ENCODE measurements at regions not wholly inside any gene's neighbourhood (a gene's known extent, or its start where the extent isn't known, plus 50 kb on each side); places are given as distances from the start of the nearest gene placed in this dataset.

DNA sequence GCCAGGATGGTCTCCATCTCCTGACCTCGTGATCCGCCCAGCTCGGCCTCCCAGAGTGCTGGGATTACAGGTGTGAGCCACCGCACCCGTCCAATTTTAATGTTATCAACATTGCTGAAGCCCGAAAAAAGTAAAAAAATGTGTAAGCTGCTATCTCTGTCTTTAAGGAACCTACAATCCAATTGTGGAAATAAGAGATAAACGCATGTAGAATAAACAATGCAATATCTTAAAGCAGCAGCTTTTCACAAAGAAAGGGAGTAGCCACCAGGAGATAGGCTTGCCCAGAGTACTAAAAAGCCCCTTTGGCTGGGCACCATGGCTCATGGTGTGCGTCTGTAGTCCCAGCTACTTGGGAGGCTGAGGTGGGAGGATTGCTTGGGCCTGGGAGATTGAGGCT, 282.9 kb upstream of the LYZL1 start:
- dilution Hi-C loops (cut with MboI; ENCODE audit: extremely low pct_ligation_motif_present, low sequenced_read_pairs) = no loop called here
- no peak for TF ChIP-seq EZH2 (IDR thresholded peaks at IDR 0.05; ENCODE audit: low read length)
- TF ChIP-seq, protein P1, sequence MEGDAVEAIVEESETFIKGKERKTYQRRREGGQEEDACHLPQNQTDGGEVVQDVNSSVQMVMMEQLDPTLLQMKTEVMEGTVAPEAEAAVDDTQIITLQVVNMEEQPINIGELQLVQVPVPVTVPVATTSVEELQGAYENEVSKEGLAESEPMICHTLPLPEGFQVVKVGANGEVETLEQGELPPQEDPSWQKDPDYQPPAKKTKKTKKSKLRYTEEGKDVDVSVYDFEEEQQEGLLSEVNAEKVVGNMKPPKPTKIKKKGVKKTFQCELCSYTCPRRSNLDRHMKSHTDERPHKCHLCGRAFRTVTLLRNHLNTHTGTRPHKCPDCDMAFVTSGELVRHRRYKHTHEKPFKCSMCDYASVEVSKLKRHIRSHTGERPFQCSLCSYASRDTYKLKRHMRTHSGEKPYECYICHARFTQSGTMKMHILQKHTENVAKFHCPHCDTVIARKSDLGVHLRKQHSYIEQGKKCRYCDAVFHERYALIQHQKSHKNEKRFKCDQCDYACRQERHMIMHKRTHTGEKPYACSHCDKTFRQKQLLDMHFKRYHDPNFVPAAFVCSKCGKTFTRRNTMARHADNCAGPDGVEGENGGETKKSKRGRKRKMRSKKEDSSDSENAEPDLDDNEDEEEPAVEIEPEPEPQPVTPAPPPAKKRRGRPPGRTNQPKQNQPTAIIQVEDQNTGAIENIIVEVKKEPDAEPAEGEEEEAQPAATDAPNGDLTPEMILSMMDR (optimal IDR thresholded peaks at IDR 0.05 in 1 of 3, IDR thresholded peaks at IDR 0.05 in 1 of 3, conservative IDR thresholded peaks at IDR 0.05 in 1 of 3; ENCODE audit: extremely low read depth in 1 of 3, insufficient read depth in 2 of 3, low read length in 3 of 3) = no peak

DNA sequence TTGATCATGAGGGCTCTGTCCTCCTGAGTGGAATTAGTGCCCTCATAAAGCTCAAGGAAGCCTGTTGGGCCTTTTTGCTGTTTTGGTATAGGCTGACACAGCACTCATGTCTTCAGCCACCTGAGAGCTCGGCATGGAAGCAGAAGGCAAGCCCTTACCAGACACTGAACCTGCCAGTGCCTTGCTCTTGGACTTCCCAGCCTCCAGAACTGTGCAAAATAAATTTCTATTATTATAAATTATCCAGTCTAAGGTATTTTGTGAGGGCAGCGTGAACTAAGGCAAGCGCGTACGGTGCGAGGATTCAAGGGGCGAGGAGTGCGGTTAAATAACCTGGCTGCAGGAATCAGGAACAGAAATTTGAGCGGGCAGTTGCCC, 281.5 kb upstream of the LYZL1 start:
- H3K9ac ChIP-seq (ENCODE audit: control insufficient read depth, extremely low read depth, insufficient read depth, low read length) = no peak overlapping the region
- no peak overlapping the region for H3K27ac ChIP-seq (ENCODE audit: control insufficient read depth, insufficient read depth, low read length)
- H3K27me3 ChIP-seq (ENCODE audit: control insufficient read depth, extremely low read depth, insufficient read depth, low read length) = no peaks in the 10 kb centered on the region
- no peaks in the 10 kb centered on the region for H4K20me1 ChIP-seq (ENCODE audit: control insufficient read depth, extremely low read depth, insufficient read depth, low read length)
- no peaks in the 10 kb centered on the region for H3K79me2 ChIP-seq (ENCODE audit: control insufficient read depth, insufficient read depth, low read length)
- no peak for TF ChIP-seq EZH2 (IDR thresholded peaks at IDR 0.05; ENCODE audit: low read length)
- TF ChIP-seq, protein P1 (optimal IDR thresholded peaks at IDR 0.05 in 1 of 3, IDR thresholded peaks at IDR 0.05 in 1 of 3, conservative IDR thresholded peaks at IDR 0.05 in 1 of 3; ENCODE audit: extremely low read depth in 1 of 3, insufficient read depth in 2 of 3, low read length in 3 of 3) = no peak
- dilution Hi-C loops (cut with MboI; ENCODE audit: extremely low pct_ligation_motif_present, low sequenced_read_pairs) = no loop called here
- no peaks in the 10 kb centered on the region for H3K36me3 ChIP-seq (ENCODE audit: control insufficient read depth in 2 of 2, extremely low read depth in 1 of 2, insufficient read depth in 2 of 2, low read length in 2 of 2)
- DNase-seq (ENCODE audit: low read depth, low spot score) = no peak
- no peak overlapping the region for H2AFZ ChIP-seq (ENCODE audit: control insufficient read depth, low read length)
- no peaks in the 10 kb centered on the region for H3K9me1 ChIP-seq (ENCODE audit: control insufficient read depth, extremely low read depth, insufficient read depth, low read length)
- H3K9me3 ChIP-seq (ENCODE audit: control insufficient read depth, low read depth, low read length) = no peaks in the 10 kb centered on the region
- H3K4me2 ChIP-seq (ENCODE audit: control insufficient read depth, extremely low read depth, insufficient read depth, low read depth, low read length) = no peak overlapping the region
- no peak for FAIRE-seq
- no peak overlapping the region for H3K4me3 ChIP-seq (ENCODE audit: control insufficient read depth in 2 of 3, extremely low read depth in 1 of 3, insufficient read depth in 2 of 3, low read depth in 1 of 3, low read length in 3 of 3)
- no peaks in the 10 kb centered on the region for H3K4me1 ChIP-seq (ENCODE audit: control insufficient read depth, extremely low read depth, insufficient read depth, low read length)

More for the DNA sequence above, 282.9 kb upstream of the LYZL1 start:
- no peak for FAIRE-seq
- no peak overlapping the region for H3K4me2 ChIP-seq (ENCODE audit: control insufficient read depth, extremely low read depth, insufficient read depth, low read depth, low read length)
- no peak overlapping the region for H3K9ac ChIP-seq (ENCODE audit: control insufficient read depth, extremely low read depth, insufficient read depth, low read length)
- DNase-seq (ENCODE audit: low read depth, low spot score) = no peak
- no peak overlapping the region for H3K4me3 ChIP-seq (ENCODE audit: control insufficient read depth in 2 of 3, extremely low read depth in 1 of 3, insufficient read depth in 2 of 3, low read depth in 1 of 3, low read length in 3 of 3)
- no peaks in the 10 kb centered on the region for H3K36me3 ChIP-seq (ENCODE audit: control insufficient read depth in 2 of 2, extremely low read depth in 1 of 2, insufficient read depth in 2 of 2, low read length in 2 of 2)
- H4K20me1 ChIP-seq (ENCODE audit: control insufficient read depth, extremely low read depth, insufficient read depth, low read length) = no peaks in the 10 kb centered on the region
- no peaks in the 10 kb centered on the region for H3K4me1 ChIP-seq (ENCODE audit: control insufficient read depth, extremely low read depth, insufficient read depth, low read length)
- no peaks in the 10 kb centered on the region for H3K9me1 ChIP-seq (ENCODE audit: control insufficient read depth, extremely low read depth, insufficient read depth, low read length)
- no peaks in the 10 kb centered on the region for H3K9me3 ChIP-seq (ENCODE audit: control insufficient read depth, low read depth, low read length)
- no peak overlapping the region for H3K27ac ChIP-seq (ENCODE audit: control insufficient read depth, insufficient read depth, low read length)
- H3K27me3 ChIP-seq (ENCODE audit: control insufficient read depth, extremely low read depth, insufficient read depth, low read length) = no peaks in the 10 kb centered on the region
- H3K79me2 ChIP-seq (ENCODE audit: control insufficient read depth, insufficient read depth, low read length) = no peaks in the 10 kb centered on the region
- H2AFZ ChIP-seq (ENCODE audit: control insufficient read depth, low read length) = no peak overlapping the region
